GM19240 (cell line): ENCODE measurements at regions not wholly inside any gene's neighbourhood (a gene's known extent, or its start where the extent isn't known, plus 50 kb on each side); places are given as distances from the start of the nearest gene placed in this dataset.
A peak's percentile ranks its signal among the peaks of the same experiment; 100 is the strongest.
"Not testable (repeated sequence)": the region's sequence is repeated elsewhere in the genome, so short reads cannot be mapped to it uniquely, and the experiment has no call there.

Experiments
- DNase-seq: peaks from one replicate; pipeline ENCODE4 v3.0.0; 2011; ENCODE audit warnings: low spot score; ENCODE audit not compliant: insufficient read length

DNA sequence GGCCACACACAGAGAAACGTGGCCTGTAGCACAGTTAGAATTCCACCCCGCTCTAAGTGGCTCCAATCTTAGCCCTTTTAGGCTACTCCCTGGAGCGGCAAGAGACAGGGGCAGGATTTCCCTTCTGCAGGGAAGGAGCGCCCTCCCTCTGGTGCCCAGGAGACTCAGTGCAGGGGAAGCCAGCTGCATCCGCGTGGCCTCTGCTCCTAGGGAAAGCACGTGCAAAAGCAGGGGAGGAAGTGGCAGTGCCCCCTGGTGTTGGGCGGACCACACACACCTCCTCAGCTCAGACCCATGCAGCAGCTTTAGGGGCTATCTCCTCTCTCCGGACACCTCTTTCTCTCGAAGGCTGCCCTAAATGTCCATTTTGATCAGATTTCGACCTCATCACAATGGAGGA is 50.0 kb downstream of the SPRING1 start:
- DNase-seq = no peak

DNA sequence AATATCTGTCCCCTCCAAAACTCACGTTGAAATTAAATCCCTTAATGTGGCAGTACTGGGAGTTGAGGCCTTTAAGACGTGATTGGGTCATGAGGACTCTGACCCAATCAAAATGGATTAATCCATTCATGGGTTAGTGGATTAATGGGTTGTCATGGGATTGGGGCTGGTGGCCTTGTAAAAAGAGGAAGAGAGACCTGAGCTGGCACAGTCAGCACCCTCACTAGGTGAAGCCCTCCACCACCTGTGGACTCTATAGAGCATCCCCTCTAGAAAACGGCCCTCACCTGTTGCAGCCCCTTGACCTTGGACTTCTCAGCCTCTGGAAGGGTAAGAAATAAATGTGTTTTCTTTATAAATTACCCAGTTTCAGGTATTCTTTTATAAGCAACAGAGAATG is 53.0 kb downstream of the SPRING1 start:
- DNase-seq = no peak

DNA sequence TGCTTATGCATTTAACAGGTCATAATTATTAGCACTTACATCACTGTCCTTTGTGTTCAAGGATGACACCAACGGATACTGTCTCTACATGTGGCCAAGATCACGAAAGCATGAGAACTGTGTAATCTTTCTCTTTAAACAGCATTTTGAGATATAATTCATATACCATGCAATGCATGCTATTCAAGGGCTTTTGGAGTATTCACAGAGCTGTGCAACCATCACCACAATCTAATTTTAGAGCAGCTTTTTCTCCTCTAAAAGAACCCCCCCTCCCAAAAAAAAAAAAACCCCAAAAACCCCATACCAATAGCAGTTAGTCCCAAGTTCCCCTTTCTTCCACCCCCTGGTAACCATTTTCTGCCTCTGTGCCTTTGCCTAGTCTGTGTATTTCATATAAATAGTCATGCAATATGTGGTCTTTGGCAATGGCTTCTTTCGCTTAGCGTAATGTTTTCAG is 60.6 kb downstream of the SPRING1 start:
- no peak for DNase-seq

DNA sequence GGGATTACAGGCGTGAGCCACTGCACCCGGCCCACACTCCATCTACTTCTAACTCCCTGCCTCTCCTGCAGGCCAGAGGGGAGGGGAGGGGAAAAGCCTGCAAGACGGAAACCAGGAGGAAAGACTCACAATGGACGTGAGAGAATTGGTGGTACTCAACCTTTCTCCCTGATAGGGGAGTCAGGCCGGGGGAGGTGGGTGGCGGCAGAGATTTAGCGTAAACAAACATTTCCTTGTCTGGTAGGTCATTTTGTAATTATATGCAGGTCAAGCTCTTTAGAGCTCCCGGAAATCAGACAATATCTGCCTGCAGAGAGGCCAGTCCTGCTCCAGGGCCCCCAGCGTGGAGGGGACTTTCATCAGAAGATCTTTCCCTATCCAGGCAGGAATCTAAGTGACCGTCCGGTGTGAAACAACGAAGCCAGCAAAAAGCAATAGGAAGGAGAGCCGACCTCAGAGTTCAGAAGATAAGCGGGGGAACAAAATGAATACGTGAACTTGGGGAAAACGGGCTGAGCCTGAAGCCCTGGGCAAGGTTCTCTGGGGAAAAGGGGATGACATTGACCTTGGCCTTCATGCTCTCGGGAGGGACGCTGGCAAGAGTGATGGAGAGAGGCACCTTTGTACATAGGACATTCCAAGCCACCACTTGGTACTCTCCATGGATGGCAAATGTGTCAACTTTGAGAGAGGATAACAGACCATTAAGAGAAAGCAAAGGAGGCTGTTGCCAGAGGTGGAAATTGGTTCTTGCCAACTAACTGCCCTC is 62.3 kb downstream of the SPRING1 start:
- no peak for DNase-seq

DNA sequence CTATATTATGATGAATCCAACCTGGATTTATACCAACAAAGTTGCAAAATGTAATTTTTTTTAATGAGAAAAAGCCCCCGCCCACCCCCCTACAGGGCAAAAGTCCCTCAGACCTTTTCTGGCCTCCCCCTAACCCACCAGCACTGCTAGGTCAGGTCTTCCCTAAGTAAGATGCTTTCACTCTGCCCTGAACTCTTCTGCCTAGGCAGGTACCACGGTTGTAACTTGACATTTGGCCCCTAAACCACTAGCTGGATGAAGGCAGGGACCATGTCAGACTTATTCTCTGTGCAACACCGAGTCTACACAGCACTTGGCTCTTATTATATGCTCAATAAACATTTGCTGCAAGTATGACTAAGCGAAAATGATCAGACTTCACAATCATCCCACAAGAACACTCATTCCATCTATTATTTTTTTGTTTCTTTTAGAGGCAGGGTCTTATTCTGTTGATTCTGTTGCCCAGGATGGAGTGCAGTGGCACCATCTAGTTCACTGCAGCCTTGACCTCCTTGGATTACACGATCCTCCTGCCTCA is 63.2 kb downstream of the SPRING1 start:
- DNase-seq = no peak

DNA sequence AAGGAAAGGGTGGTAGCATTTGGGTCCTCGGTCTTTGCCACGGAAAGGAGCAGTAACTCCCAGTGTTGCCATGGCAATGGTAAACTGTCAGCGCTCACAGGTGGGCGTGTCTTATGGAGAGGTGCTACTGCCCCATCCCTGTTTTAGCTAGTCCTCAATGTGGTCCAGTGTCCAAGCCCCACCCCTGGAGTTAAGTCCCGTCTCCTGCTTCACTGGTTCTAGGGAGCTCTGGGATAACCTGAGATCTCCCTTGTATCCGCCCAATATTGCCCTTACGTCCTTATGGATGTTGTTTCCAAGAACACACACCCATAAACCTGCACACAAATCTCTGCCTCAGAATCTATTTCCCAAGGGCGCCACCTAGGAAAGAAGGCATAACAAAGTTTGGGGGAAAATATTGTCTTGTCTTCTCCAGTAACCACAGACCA is 64.2 kb downstream of the SPRING1 start:
- DNase-seq = no peak

DNA sequence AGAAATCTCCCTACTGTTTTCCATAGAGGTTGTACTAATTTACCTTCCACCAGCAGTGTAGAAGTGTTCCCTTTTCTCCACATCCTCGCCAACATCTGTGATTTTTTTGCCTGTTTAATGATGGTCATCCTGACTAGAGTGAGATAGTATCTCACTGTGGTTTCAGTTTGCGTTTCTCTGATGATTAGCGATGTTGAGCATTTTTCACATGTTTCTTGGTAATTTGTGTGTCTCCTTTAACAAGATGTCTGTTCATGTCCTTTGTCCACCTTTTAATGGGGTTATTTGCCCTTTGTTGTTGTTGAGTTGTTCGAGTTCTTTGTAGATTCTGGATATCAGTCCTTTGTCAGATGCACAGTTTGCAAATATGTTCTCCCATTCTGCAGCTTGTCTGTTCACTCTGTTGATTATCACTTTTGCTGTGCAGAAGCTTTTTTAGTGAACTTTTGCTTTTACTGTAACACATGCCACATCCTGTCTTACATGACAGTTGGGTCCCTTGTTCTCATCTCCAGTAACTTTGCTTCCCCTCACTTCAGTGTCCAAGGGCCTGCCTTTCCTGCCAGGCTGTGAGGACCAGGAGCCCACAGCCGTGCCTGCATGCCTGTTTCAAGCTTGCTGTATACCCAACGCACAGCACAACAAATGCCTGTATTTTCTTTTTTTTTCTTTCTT is 64.9 kb downstream of the SPRING1 start:
- peak; percentile 30 for DNase-seq

DNA sequence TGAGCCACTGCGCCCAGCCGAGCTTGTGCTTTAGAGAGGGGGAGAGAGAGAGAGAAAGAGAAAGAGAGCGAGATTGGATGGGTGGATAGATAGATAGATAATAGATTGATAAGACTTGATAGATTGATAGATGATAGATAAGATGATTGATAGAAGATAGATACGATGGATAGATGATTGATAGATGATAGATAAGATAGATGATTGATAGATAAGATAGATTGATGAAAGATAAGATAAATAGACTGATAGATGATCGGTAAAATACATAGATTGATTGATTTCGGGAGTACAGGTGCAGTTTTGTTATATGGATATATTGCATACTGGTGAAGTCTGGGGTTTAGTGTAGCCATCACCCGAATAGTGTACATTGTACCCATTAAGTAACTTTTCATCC is 65.9 kb downstream of the SPRING1 start:
- no peak for DNase-seq

DNA sequence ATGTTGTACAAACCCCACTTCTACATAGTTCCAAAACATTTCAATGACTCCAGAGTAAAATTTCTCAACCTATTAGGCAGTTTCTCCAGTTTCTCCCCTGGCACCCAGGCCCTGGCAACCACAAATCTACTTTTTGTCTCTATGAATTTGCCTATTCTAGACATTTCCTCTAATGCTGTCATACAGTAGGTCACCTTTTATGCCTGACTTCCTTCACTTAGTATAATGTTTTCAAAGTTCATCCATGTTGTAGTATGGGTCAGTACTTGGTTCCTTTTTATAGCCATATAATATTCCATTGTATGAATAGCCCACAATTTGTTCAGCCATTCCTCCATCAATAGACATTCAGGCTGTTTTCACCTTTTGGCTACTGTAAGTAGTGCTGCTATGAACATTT is 67.0 kb downstream of the SPRING1 start:
- no peak for DNase-seq

DNA sequence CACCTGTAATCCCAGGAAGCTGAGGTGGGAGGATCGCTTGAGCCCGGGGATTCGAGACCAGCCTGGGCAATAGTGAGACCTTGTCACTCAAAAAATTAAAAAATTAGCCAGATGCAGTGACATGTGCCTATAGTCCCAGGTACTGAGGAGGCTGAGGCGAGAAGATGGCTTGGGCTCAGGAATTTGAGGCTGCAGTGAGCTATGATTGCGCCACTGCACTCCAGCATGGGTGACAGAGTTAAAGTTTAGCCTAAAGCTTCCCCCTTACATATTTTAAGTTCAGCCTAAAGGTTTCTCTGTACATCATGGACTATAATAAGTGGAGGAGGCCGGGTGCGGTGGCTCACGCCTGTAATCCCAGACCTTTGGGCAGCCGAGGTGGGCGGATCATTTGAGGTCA is 70.1 kb downstream of the SPRING1 start:
- DNase-seq = no peak

DNA sequence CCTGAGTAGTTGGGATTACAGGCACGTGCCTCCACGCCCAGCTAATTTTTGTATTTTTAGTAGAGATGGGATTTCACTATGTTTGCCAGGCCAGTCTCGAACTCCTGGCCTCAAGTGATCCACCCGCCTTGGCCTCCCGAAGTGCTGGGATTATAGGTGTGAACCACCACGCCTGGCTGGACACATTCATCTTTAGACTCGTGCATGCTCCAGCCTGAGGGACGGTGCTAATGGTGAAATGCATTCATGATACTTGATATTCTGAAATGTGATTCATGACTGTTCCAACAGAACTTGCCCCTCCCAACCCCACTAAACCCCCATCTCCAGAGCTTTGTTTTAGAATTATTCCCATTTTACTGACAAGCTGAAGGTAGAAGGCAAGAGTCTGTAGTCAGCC is 71.0 kb downstream of the SPRING1 start:
- DNase-seq = not testable (repeated sequence)

DNA sequence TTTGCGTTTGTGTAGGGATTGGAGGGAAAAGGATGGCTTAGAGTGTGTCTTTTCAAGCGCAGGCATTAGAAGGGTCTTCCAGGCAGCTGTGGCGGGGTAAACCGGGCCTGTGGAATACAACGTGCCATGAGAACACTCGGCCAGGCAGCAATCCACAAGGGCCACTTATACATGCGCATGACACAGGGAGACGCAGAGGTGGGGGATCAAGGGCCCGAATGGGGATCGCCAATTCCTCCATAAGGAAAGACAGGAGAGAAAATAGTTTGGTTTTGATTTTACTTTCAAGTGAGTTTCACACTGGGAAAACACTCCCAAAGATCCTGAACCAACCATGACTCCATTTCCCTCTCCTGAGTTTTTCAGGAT is 71.6 kb downstream of the SPRING1 start:
- DNase-seq = no peak

DNA sequence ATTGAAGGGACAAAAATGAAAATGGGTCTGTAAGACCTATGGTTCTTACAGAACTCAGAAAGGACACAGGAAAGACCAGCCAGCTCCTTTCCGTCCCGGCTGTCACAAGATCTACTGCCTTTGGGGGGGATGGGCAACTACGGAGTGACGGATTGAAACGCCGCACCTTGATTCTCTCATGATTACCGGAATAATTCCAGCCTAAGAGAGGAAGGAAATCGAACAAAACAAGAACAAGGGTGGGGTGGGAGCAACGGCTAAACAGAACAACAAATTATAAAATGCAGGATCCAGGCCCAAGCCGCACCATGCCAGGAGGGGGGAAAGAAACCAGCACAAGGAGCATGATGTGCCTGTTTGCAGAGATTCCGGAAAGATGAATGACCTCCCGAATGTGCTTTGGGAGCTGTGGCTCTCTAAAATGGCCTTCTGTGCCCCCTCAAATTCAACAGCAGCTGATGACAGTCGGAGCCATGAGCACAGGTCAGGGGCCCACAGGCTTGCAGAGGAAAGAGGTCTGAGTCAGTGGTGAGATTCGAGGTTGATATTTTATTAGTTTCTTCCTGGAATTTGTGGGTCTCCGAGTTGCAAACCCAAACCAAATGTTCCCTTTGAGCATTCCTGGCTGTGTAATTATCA is 72.1 kb downstream of the SPRING1 start:
- no peak for DNase-seq

DNA sequence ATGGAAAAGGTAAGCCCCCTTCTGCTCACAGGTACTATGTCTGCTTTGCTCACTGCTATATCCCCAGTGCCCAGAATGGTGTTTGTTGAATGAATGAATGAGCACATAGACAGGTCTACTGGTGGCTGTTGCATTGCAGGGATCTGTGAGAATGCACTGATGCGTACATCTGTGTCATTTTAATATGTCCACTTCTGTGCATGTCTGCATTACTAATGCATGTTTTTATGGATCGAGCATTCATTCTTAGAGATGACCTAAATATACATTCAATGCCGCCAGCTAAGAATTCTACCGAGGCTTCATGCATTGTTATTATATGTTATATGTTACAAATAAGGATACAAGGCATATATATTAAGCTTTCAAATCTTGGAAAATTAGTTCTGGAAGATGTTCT is 73.8 kb downstream of the SPRING1 start:
- DNase-seq = no peak

DNA sequence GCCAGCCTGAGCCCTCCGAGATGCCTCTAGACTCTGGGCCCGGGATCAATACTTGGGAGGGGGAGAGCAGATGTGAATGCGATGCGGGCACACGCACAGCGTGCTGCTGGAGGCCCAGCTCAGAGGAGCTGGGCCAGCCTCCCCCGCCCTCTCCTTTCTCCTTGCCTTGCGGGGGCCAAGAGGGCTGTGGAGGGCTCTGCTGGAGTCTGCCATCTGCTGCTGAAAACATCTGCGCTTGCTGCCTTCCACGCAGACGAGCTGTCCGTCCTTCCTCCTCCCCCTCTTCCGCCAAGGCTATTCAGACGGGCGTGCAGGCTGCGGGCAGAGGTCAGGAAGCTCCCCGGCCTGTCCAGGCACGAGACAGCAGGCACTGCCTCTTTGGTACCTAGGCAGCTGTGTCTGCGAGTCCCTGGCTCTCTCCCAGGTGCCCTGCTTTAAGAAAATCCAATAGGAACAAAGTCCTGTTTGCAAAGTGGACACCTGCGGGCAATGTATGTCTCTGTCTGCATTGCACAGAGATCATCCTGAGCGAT is 75.2 kb downstream of the SPRING1 start:
- DNase-seq = no peak

DNA sequence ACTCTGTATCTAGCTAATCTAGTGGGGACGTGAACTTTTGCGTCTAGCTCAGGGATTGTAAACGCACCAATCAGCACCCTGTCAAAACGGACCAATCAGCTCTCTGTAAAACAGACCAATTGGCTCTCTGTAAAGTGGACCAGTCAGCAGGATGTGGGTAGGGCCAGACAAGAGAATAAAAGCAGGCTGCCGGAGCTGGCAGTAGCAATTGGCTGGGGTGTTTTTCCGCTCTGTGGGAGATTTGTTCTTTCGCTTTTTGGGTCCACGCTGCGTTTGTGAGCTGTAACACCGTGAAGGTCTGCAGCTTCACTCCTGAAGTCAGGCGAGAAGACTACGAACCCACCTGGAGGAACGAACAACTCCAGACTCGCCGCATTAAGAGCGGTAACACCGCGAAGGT is 76.5 kb downstream of the SPRING1 start:
- DNase-seq = no peak

DNA sequence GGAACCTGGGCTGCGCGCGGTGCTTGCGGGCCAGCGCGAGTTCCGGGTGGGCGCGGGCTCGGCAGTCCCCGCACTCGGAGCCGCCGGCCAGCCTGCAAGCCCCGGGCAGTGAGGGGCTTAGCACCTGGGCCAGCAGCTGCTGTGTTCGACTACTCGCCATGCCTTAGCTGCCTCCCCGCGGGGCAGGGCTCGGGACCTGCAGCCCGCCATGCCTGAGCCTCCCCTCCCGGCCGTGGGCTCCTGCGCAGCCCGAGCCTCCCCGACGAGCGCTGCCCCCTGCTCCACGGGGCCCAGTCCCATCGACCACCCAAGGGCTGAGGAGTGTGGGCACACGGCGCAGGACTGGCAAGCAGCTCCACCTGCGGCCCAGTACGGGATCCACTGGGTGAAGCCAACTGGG is 77.1 kb downstream of the SPRING1 start:
- DNase-seq = not testable (repeated sequence)

DNA sequence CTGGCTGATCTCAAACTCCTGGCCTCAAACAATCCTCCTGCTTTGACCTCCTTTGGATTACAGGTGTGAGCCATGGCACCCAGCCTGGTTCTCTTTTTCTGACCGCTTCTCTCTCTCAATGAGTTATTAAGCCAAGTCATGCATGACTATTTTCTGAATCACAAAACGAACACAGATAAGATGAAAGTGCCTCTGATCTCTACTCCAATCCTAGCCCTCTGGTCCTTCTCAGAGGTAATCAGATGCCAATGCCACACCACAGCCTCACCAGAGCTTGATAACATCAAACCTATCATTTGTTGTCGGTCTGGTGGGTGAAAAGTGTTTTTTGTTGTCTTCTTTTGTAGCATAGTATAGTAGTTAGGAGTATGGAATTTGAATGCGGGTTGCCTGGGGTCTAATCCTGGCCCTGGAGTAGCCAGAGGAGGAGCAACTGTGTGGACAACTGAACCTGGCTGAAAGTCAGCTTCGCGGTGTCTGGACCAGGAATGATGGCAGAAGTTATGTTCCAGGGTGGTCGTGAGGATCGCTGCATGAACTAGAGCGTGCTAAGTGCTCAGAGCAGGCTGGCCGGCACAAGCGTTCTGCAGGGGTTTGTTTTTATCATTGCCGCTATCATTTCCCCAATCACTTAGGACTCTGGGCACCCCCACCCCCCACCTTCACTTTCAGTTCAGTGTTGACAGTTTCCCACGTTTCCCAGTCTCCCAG is 77.9 kb downstream of the SPRING1 start:
- DNase-seq = no peak

DNA sequence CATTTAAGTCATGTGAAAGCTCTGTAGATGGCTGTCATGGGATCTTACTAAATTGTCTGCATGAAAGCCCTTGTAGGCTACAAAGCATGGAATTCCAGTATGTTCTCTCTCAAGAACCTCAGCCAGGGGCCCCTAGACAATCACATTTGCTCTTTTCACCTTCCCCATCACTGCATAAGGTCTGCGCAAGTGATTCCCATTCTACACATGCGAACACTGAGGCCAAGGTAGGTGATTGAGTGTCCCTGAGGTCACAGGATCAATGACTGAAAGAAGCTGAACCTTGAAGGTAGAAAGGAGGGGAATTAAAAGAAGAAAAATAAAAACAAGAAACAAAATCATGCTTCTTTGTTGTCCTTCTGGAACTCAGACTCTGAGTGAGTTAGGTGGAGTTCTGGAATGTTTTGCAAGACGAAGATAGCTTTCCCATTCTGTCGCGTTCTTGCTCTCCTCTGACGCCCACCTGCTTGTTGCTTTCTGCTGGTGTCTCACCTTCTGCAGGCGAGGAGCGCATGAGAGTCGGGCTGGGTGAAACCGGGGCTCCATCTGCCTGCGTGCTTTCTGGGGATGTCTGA is 79.9 kb downstream of the SPRING1 start:
- no peak for DNase-seq

DNA sequence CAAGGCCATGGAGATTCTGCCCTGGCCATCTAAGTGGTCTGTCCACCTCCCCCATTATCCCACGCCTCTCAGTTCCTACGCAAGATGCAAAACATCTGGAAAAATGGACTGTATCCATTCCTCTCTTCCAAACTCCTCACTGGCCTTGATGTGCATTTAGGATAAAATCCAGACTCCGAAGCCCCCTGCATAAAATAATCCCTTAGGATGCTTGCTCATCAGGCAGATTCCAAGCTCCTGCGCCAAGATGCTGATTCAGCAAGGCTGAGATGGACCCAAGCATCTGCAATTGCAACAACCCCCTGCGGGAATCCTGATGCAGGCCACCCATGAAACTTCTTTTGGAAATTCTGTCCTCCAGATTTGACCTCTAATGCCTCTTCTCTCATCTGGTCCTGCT is 81.6 kb downstream of the SPRING1 start:
- no peak for DNase-seq

DNA sequence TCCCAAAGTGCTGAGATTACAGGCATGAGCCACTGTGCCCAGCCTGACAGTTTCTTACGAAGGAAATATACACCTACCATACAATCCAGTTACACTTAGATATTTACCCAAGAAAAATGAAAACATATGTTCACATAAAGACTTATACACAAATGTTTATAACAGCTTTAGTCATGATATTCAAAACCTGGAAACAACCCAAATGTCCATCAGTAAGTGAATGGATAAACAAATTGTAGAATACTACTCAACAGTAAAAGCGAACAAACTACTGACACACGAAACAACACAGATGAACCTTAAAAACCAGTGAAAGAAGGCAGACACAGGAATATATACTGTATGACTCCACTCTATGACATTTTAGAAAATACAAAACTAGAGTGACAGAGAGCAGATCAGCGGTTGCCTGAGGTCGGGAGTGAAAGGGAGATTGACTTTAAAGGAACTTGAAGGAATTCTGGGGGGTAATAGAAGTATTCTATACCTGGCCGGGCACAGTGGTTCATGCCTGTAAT is 83.6 kb downstream of the SPRING1 start:
- DNase-seq = no peak
